ENCODE measurements at regions not wholly inside any gene's neighbourhood (a gene's known extent, or its start where the extent isn't known, plus 50 kb on each side); places are given as distances from the start of the nearest gene placed in this dataset.

DNA sequence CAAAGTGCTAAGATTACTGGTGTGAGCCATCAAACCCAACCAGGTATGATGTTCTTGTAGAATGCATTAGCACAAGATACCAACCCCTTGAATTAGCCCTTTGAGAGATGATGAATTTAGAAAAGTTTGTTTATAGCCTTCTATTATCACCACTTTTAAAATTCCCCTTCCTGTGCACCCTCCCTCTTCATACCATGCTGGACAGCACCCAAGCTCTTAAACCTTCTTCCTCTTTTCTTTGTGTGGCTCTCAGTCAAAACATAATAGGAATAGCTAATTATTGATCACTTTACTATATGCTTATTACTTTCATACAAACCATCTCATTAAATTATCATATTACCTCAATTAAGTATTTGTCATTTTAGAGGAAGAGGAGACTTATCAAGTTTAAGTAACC is 87.6 kb upstream of the TMED7 start:
- no peaks in the 10 kb centered on the region for H3K27me3 ChIP-seq
- H3K4me3 ChIP-seq, result no peak overlapping the region
- H3K27ac ChIP-seq, result no peak overlapping the region
- no peaks in the 10 kb centered on the region for H3K9me3 ChIP-seq
- no peaks in the 10 kb centered on the region for H3K4me1 ChIP-seq
- TF ChIP-seq, protein P1, sequence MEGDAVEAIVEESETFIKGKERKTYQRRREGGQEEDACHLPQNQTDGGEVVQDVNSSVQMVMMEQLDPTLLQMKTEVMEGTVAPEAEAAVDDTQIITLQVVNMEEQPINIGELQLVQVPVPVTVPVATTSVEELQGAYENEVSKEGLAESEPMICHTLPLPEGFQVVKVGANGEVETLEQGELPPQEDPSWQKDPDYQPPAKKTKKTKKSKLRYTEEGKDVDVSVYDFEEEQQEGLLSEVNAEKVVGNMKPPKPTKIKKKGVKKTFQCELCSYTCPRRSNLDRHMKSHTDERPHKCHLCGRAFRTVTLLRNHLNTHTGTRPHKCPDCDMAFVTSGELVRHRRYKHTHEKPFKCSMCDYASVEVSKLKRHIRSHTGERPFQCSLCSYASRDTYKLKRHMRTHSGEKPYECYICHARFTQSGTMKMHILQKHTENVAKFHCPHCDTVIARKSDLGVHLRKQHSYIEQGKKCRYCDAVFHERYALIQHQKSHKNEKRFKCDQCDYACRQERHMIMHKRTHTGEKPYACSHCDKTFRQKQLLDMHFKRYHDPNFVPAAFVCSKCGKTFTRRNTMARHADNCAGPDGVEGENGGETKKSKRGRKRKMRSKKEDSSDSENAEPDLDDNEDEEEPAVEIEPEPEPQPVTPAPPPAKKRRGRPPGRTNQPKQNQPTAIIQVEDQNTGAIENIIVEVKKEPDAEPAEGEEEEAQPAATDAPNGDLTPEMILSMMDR (IDR thresholded peaks at IDR 0.05), result no peak
- no peak for TF ChIP-seq POLR2A (IDR thresholded peaks at IDR 0.05)
- intact Hi-C loops (cut with DNase I), result no loop called here
- no peaks in the 10 kb centered on the region for H3K36me3 ChIP-seq (replicated peaks in 1 of 2; ENCODE audit: insufficient read depth in 1 of 2, low read depth in 2 of 2)
- DNase-seq (no peak), ATAC-seq (no peak)

DNA sequence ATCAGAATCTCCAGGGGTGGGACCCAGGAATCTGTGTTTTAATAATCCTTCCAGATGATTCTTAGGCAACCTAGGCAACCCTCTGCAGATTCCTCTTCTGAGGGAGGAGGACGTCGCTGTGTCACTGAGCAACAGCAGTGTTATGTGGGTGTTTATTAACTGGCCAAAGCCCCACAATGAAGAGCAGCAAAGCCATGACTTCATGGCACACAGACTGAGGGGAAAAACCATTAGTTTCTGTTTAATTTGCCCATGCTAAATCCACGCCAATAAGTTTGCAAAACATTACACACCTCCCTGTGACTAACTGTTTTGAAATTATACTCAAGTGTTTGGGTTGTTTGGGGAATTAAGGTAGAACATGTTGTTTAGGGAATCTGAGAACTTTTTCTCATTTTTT is 83.7 kb upstream of the TMED7 start:
- no peak overlapping the region for H3K27ac ChIP-seq
- TF ChIP-seq, protein P1 (IDR thresholded peaks at IDR 0.05), result no peak
- TF ChIP-seq POLR2A (IDR thresholded peaks at IDR 0.05), result no peak
- DNase-seq (peak in 1 of 4 donors; percentile 10), ATAC-seq (no peak)
- H3K4me3 ChIP-seq, result no peak overlapping the region
- H3K36me3 ChIP-seq (replicated peaks in 1 of 2; ENCODE audit: insufficient read depth in 1 of 2, low read depth in 2 of 2), result no peaks in the 10 kb centered on the region
- 54 to 59% methylated on average over 3 of the region's 3 CpGs for WGBS, 2 donors
- no peaks in the 10 kb centered on the region for H3K27me3 ChIP-seq
- no peaks in the 10 kb centered on the region for H3K9me3 ChIP-seq
- H3K4me1 ChIP-seq, result no peaks in the 10 kb centered on the region
- intact Hi-C loops (cut with DNase I), result no loop called here

DNA sequence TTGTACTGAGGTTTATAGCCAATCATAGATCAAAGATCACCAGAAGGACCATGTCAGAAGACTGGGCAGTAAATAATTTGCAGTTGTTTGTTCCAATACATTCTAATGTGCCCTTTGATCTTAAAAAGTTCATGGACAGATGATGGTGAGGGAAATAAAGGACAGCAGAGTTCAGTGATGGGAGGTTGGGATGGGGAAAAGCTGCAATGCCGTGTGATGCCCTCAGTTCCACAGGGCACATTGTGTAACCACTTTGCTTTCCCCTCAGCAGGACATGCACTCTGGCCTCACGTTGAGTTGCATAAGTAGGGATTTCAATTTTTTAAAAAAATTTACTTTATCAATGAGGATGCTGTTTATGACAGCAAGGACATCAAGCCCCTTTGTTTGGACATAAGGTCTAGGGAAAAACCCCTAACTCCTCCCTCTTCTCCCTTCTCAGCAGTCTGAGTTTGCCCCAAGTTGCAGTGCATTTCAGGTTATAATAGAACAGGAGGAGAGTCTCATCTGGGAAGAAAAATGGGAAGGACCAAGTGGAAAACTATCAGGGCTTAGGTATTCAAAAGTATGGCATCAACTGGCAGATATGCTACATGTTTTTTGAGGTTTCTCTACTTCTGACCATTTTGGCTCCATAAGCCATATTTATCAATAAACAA is 83.1 kb upstream of the TMED7 start:
- no peak for ATAC-seq
- DNase-seq, result no peak
- H3K4me1 ChIP-seq, result no peaks in the 10 kb centered on the region
- H3K9me3 ChIP-seq, result no peaks in the 10 kb centered on the region
- WGBS, 2 donors, result 65 to 80% methylated on average over 2 of the region's 2 CpGs
- H3K36me3 ChIP-seq (replicated peaks in 1 of 2; ENCODE audit: insufficient read depth in 1 of 2, low read depth in 2 of 2), result no peaks in the 10 kb centered on the region
- TF ChIP-seq, protein P1 (IDR thresholded peaks at IDR 0.05), result no peak
- TF ChIP-seq POLR2A (IDR thresholded peaks at IDR 0.05), result no peak
- no peak overlapping the region for H3K4me3 ChIP-seq
- no peak overlapping the region for H3K27ac ChIP-seq
- no peaks in the 10 kb centered on the region for H3K27me3 ChIP-seq
- intact Hi-C loops (cut with DNase I), result no loop called here

DNA sequence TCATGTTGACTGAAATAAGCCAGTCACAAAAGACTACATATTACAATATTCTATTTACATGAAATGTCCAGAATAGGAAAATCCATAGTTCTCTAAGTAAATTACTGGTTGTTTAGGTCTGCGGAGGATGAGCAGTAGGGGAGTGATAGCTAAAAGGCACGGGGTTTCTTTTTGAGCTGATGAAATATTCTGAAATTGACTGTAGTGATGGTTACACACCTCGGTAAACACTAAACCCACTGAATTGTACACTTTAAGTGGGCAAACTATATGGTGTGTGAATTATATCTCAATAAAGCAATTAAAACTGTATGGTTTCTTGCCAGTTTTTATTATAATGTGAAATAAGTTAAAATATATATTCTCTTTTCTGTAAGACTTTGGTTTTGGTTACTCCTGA is 77.7 kb upstream of the TMED7 start:
- Histone ChIP-seq H3K36me3 (replicated peaks in 1 of 2; ENCODE audit: insufficient read depth in 1 of 2, low read depth in 2 of 2) (no peaks in the 10 kb centered on the region), H3K4me1 (no peaks in the 10 kb centered on the region), H3K27me3 (no peaks in the 10 kb centered on the region), H3K4me3 (no peak overlapping the region), H3K27ac (no peak overlapping the region), H3K9me3 (no peaks in the 10 kb centered on the region)
- TF ChIP-seq, protein P1 (IDR thresholded peaks at IDR 0.05), result no peak
- TF ChIP-seq POLR2A (IDR thresholded peaks at IDR 0.05), result no peak
- DNase-seq (no peak), ATAC-seq (no peak)
- 47 to 85% methylated on average over 3 of the region's 3 CpGs for WGBS, 2 donors
- intact Hi-C loops (cut with DNase I), result no loop called here

DNA sequence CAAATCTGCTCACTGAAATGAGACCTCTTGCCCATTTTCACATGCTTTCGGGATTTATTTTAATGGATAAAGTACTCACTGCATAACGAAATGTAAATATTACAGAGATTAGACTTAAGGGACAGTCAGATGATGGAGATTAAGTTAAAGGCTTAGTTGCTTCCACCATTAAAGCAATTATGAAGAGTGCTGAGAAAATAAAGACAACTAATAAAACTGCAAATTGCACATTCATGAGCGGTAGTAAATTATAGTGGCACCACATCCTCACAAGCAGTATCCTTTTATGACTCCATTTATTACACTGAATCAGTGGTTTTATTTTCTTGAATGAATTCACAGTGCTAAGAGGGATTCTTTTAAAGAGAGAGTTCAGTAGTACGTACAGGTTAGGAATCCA is 76.2 kb upstream of the TMED7 start:
- intact Hi-C loops (cut with DNase I), result no loop called here
- ATAC-seq (no peak), DNase-seq (no peak)
- Histone ChIP-seq H3K9me3 (no peaks in the 10 kb centered on the region), H3K4me1 (no peaks in the 10 kb centered on the region), H3K36me3 (replicated peaks in 1 of 2; ENCODE audit: insufficient read depth in 1 of 2, low read depth in 2 of 2) (no peaks in the 10 kb centered on the region), H3K4me3 (no peak overlapping the region), H3K27me3 (no peaks in the 10 kb centered on the region), H3K27ac (no peak overlapping the region)
- 63 to 72% methylated on average over 4 of the region's 4 CpGs for WGBS, 2 donors
- TF ChIP-seq POLR2A (IDR thresholded peaks at IDR 0.05), result no peak
- TF ChIP-seq, protein P1 (IDR thresholded peaks at IDR 0.05), result no peak
